ENCODE measurements at regions not wholly inside any gene's neighbourhood (a gene's known extent, or its start where the extent isn't known, plus 50 kb on each side); places are given as distances from the start of the nearest gene placed in this dataset.

DNA sequence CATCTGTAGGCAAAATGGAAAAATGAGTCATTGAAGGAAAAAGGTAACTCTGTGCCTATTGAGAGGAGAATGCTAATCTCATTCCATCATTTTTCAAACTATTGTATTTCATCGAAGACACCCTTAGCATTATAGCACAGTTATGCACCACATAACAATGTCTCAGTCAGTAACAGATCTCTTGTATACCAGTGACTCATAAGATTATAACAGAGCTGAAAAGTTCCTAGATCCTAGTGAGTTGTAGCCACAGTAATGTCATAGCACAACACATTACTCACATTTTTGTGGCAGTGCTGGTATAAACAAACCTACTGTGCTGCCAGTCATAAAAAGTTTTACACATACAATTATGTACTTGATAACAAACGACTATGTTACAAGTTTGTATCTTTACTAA is 1077.6 kb downstream of the DIAPH3 start:
- TF ChIP-seq, protein P1, sequence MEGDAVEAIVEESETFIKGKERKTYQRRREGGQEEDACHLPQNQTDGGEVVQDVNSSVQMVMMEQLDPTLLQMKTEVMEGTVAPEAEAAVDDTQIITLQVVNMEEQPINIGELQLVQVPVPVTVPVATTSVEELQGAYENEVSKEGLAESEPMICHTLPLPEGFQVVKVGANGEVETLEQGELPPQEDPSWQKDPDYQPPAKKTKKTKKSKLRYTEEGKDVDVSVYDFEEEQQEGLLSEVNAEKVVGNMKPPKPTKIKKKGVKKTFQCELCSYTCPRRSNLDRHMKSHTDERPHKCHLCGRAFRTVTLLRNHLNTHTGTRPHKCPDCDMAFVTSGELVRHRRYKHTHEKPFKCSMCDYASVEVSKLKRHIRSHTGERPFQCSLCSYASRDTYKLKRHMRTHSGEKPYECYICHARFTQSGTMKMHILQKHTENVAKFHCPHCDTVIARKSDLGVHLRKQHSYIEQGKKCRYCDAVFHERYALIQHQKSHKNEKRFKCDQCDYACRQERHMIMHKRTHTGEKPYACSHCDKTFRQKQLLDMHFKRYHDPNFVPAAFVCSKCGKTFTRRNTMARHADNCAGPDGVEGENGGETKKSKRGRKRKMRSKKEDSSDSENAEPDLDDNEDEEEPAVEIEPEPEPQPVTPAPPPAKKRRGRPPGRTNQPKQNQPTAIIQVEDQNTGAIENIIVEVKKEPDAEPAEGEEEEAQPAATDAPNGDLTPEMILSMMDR (IDR thresholded peaks at IDR 0.05; ENCODE audit: poor library complexity, severe bottlenecking), result no peak
- TF ChIP-seq EP300 (conservative IDR thresholded peaks at IDR 0.05; ENCODE audit: poor library complexity, severe bottlenecking) (no peak), POLR2AphosphoS5 (IDR thresholded peaks at IDR 0.05) (no peak), TAF1 (IDR thresholded peaks at IDR 0.05; ENCODE audit: low read depth) (no peak), EZH2 (IDR thresholded peaks at IDR 0.05; ENCODE audit: borderline replicate concordance, insufficient read depth, low read length, poor library complexity, severe bottlenecking) (no peak), RAD21 (conservative IDR thresholded peaks at IDR 0.05) (no peak), SMC3 (conservative IDR thresholded peaks at IDR 0.05; ENCODE audit: poor library complexity) (no peak)
- TF ChIP-seq, protein P2, sequence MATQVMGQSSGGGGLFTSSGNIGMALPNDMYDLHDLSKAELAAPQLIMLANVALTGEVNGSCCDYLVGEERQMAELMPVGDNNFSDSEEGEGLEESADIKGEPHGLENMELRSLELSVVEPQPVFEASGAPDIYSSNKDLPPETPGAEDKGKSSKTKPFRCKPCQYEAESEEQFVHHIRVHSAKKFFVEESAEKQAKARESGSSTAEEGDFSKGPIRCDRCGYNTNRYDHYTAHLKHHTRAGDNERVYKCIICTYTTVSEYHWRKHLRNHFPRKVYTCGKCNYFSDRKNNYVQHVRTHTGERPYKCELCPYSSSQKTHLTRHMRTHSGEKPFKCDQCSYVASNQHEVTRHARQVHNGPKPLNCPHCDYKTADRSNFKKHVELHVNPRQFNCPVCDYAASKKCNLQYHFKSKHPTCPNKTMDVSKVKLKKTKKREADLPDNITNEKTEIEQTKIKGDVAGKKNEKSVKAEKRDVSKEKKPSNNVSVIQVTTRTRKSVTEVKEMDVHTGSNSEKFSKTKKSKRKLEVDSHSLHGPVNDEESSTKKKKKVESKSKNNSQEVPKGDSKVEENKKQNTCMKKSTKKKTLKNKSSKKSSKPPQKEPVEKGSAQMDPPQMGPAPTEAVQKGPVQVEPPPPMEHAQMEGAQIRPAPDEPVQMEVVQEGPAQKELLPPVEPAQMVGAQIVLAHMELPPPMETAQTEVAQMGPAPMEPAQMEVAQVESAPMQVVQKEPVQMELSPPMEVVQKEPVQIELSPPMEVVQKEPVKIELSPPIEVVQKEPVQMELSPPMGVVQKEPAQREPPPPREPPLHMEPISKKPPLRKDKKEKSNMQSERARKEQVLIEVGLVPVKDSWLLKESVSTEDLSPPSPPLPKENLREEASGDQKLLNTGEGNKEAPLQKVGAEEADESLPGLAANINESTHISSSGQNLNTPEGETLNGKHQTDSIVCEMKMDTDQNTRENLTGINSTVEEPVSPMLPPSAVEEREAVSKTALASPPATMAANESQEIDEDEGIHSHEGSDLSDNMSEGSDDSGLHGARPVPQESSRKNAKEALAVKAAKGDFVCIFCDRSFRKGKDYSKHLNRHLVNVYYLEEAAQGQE (IDR thresholded peaks at IDR 0.05; ENCODE audit: borderline replicate concordance), result no peak
